ENCODE measurements at regions not wholly inside any gene's neighbourhood (a gene's known extent, or its start where the extent isn't known, plus 50 kb on each side); places are given as distances from the start of the nearest gene placed in this dataset.
"Not testable (repeated sequence)": the region's sequence is repeated elsewhere in the genome, so short reads cannot be mapped to it uniquely, and the experiment has no call there.

DNA sequence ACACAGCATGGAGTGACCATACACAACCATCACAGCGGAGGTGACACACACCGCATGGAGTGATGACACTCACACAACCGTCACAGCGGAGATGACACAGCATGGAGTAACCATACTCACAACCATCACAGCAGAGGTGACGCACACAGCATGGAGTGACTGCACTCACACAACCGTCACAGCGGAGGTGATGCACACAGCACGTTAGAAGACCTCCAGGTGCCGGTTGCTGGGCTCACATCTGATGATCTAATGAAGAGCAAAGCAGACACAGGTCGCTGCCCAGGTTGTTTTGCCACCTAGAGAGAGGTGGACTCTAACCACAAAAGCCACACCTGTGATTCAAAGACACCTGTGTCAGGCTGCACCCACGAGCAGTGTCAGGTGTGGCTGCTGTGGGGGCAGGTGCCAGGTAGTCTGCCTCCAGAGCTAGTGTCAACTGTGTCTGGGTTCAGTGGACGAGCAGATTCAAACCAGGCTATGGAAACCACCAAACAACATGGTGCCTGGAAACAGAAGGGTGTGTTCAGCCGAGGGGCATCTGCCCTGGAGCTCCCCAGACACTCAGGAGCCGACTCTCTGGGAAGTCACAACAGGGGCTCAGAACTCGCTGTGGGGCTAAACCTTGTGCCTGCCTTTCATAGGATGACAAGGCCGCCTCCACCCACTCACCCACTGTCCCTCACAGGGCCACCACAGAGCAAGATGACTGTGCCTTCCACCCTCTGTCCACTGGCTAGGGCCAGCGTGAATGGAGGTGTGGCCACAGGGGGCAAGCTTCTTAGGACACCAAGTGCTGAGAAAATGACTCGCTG is 608.2 kb downstream of the TBC1D22A start:
- DNase-seq (ENCODE audit: low spot score) (no peak), FAIRE-seq (no peak)

DNA sequence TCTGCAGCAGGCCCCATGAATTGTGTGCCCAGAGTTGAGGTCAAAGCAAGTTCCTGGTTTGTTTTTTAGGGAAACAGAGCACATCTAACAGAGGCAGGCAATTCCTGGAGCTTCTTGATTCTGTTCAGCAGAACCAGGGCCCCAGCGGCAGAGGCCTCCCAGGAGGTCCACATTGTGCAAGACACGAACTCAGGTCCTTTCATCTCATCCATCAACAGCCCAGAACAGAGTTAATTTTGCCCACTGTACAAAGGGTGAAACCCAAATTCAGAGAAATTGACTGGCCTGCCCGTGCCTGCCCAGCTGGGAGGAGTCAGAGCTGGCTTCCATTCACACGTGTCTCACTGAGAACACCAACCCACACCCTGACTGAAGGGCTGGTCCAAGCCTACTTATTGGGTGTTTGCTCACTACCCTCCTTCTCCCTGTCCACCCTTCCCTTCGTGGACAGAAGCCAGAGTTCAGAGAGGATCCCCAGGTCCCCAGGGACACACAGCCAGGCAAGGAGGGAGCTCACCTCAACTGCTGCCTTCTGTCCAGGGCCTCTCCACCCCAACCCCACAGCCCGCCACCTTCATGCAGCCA is 607.1 kb downstream of the TBC1D22A start:
- no peak for FAIRE-seq
- DNase-seq (ENCODE audit: low spot score) = no peak

DNA sequence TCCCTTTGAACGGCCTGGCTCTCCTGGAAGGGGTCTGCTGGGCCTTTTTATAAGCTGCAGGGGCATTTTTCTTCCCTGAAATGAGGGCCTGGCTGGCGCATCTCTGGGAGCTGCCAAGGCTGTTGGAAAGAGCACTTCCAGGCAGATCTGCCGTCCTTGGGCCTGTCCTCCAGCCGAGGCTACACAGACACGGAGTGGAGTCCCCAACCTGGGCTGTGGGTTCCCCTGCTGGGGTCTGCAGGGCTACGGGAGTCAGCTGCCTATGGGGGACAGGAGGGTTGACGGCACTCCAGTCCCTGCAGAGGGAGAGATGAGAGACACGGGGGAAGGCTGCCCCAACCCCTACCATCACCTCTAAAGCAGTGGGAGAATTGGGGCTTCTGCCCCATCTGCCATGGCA is 606.6 kb downstream of the TBC1D22A start:
- FAIRE-seq = no peak

DNA sequence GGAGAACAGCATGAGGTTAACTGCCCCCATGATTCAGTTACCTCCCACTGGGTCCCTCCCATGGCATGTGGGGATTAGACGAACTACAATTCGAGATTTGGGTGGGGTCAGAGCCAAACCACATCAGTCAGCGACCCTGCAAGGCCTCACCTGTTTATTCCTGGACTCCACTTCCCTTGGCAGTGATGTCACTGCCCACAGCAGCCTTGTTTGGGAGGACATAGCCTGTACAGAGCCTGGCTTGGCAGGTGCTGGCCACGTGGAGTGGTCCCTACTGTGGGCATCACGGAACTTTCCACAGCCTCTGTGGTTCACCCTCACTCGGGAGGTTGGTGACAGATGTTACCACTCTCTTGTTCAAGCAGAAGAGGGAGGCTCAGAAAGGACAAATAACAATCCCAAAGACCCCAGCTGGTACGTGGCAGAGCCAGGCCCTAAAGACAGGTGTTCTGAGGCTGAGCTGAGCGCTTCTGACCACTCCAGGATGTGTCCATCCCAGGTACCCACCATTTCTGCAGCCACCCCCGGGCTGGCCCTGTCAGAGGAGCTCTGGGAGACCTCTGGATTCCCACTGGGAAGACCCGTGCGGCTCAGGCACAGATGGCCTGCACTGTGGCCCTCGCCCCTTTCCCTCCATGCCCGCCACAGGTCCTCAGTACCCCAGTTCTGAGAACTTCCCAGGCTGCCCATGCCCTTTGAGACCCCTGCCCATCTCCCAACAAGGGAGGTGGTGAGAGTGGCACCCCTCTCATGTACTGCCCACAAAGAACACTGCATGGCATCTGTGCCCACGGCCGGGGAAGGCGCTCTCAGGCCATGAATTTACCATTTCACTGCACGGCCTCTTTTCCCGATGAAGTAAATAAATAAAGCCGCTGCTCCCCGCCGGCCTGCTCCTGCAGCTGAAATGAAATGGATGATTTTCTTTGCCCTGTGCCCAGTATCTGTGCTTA is 605.8 kb downstream of the TBC1D22A start:
- FAIRE-seq (no peak), DNase-seq (ENCODE audit: low spot score) (no peak)

More for the DNA sequence above, 606.6 kb downstream of the TBC1D22A start:
- no peak for DNase-seq (ENCODE audit: low spot score)

DNA sequence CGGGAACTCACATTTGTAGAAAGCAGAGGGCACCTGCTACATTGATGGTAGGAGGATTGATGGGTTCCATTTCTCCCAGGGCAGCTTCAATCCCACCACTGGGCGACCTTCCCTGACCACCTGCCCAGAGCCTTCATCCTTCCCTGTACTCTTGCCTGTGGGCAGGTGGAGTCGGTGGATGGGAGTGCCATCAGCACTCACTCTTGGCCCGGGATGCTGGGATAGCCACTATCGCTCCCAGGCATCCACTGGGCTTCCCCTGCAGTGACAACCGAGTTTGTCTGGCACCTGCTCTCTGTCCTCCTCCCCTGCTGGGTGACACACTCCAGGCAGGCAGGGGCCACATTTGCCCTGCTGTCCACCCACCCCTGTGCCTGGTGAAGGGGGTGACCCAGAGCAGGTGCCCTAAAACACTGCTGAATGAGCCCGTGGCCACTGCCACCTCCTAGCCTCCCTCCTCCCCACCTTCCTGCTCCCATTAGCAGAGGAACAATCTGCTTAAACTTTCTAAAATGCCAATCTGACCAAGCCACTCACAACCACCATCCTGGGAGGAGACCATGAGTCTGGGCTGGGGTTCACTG is 604.7 kb downstream of the TBC1D22A start:
- FAIRE-seq = no peak
- no peak for DNase-seq (ENCODE audit: low spot score)

DNA sequence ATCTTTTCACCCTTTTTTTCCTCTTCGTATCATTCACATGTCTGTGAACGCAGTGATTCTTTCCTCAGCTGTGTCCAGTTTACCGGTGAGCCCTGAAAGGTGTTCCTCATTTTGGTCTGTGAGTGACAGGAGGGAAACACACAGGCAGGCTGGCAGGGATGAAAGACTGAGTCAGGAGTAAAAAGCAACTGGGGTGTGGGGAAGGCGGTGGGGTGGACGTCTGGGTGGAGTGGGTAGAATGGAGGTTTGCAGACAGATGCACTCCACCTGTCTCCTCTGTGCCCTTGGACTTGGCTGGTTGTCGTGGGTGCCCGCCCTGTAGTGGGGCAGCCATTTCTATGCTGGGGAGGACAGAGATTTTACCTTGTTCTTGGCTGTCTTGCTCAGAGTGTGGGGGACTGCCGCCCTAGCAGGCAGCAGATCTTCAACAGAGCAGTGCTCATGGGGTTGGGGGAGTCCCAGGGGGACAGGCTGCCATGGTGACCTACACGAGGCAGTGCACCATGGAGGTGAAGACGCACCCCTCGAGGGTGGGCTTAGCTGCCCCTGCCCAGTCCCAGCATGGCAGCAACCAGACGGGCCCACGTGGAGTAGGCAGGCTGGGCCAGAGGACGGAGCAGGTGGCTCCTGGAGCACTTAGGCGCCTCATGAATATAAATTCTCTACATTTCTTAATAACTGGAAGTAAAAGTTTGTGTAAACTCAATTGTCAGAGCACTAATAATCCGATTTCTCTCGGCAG is 603.7 kb downstream of the TBC1D22A start:
- no peak for DNase-seq (ENCODE audit: low spot score)
- no peak for FAIRE-seq

DNA sequence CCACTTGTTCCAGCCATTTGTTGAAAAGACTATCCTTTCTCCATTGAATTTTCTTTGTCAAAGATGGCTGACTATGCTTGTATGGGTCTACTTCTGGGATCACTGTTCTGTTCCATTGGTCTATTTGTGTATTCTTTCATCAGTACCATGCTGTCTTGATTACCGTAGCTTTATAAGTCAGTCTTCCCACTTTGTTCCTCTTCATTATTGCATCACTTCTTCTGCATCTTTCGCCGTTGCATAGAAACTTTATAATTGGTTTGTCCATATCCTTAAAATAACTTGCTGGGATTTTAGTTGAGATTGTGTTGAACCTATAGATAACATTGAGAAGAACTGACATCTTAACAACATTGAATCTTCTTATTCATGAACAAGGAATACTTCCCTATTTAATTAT is 598.8 kb downstream of the TBC1D22A start:
- DNase-seq (ENCODE audit: low spot score) = no peak
- no peak for FAIRE-seq

DNA sequence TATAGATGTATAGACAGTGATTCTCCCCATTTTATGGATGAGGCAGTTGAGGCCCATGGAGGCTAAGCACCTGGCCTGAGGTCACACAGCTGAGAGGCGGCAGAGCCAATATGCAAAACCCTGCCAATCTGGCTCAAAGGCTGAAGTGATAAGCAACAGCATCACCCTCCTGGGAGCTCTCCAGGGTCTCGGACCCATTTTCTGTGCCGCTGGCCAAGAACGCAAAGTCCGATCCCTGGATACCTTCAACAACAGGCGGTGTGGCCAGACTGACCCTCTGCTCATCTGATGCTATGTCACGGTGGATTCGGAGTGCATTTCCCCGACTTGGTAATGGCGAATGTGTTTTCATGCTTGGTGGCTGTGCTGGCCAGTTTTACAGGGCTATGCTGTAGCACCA is 595.0 kb downstream of the TBC1D22A start:
- DNase-seq (ENCODE audit: low spot score) (no peak), FAIRE-seq (no peak)

DNA sequence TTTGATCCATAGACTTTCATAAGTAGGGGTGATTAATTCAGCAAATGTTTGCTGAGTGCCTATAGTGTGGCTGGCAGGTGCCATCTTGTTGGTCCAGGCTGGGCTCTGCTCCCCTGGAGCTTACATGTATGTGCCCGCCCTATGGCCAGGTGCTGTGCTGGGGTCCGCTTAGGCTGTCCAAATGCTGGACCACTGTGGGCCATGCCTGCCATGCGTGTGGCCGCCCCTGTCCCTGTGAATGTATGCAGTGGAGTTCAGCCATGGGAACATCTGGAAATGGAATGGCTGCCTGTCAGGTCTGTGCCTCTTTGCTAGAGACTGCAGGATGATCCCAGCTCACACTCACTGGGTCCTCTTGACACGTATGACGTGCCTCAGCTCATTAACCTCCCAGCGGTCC is 594.6 kb downstream of the TBC1D22A start:
- DNase-seq (ENCODE audit: low spot score) = no peak
- no peak for FAIRE-seq

DNA sequence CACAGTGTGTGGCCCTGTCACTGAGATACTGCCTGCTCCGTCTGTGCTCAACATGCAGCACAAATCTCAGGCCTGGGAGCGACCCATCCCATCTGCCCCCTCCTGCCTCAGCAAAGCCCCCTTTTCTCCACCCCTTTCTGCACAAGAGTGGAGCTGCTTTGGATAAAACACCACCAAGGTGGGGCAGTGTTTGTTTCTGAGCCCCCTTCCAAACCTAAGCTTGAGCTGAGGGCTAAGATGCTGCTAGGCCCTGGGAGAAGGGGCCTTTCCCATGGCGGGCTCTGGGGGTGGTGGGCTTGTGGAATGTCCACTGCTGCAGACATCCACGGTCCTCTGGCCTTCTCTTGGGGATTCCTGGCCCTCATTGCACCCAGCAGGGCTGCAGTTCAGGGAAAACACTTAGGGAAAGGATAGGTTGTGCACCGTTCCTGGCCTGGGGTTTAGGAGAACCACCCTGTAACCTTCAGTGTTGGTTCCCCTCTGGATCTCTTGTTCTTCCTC is 594.1 kb downstream of the TBC1D22A start:
- no peak for FAIRE-seq
- no peak for DNase-seq (ENCODE audit: low spot score)

DNA sequence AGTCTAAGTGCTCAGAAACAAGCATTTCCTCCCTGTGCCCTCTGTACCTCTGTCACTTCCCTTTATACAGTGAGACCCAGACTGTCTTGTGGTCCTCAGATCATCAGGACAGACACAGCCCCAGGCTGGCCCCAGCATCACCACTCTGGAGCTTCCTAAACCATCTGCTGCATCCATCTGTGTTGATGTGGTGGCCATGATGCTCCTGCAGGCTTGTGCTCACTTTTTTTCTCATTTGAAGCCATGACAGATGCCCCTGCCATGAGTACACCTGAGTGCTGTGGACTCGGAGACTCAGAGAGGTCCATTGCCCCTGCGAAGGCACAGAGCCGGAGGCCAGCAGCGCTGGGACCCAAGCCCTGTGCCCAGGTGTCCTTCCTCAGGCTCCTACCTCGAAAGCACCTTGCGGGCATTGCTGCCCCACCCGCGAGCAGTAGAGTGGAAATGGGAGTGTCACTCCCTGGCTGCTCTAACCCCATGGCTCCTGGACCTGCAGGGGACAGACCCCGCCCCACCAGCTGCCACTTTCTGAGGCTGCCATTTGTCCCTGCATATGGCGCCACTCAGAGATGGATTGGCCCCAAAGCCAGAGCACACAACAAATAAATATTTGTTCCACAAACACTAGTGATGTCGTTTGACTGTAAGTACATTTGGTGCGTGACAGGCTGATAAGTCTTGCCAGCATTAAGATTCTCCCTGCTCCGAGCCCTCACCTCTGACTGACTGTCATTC is 593.5 kb downstream of the TBC1D22A start:
- FAIRE-seq (no peak), DNase-seq (ENCODE audit: low spot score) (no peak)

DNA sequence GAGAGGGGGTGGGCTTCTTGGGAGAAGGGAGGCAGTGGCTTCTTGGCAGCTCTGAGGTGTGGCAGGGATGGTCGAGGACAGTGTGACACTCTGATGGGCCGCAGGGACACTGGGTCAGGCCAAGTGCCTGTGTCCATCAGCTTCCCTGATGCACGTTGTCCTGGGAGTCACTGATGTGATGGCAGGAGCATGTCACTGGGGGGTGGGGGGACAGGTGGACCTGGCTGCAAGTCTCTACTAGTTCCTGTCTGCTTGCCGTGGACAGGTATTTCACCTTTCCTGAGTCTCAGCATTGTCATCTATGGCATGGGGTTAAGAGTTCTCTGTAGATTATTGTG is 592.9 kb downstream of the TBC1D22A start:
- no peak for FAIRE-seq
- DNase-seq (ENCODE audit: low spot score) = no peak

DNA sequence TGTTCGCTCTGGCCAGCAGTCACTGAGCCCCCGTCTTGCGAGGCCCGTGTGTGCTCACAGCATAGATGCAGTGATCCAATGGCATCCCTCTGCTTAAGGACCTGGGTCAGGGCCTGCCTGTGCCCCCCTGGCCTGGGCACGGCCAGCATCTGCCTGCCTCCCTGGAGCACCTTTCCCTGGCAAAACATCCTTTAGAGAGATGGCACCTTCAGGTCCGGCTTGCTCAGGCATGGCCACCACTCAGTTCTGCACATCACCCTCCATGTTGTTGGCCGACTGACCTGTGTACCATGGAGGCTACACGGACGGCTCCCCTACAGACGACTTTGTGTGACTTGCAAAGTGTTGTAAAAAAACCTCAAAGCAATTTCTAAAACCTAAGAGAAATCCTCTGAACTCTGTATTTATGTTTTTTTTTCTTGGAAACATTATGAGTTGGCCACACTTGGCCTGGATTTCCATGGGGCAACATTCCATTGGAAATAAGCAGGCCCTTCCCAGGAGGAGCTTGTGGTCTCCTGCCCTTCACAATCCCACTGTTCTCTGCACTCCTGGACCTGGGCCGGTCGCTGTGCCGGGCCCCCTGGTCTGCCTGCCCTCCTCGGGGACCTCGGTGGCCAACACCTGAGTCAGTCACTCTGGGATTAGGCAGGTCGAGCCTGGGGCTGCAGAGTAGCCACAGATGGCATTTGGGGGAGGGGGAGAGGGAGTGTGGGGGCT is 592.4 kb downstream of the TBC1D22A start:
- FAIRE-seq (no peak), DNase-seq (ENCODE audit: low spot score) (no peak)

DNA sequence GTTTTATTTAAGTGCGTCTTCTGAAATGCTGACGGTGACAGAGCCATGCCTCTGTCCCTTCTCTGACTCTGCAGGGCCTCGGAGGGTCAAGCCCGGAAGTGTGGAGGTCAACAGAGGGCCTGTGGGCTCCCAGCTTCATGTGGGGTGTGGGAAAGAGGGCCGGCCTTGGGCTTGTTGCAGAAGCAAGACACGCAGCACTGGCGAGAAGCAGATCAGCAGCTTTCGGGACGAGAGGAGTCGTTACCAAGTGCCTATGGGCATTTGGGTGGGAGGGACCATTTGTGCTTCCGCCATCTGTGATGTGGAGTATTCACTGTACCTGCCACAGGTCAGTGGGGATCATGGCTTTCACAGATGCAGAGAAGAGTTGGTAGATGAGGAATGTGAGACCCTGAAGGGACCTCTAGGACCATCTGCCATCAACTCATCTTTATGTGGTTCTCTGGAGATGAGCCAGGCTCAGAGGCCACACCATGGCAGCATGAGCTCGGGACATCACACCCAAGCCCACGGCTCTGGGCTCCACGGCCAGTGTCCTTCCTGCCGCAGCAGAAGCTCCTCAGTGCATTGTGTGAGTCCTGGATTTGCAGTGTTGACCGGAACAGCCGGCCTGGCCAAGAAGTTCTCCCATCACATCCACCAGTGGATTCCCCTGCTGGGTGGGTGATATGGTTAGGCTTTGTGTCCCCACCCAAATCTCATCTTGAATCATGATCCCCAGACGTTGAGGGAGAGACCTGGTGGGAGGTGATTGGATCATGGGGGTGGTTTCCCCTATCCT is 590.7 kb downstream of the TBC1D22A start:
- FAIRE-seq (no peak), DNase-seq (ENCODE audit: low spot score) (no peak)

DNA sequence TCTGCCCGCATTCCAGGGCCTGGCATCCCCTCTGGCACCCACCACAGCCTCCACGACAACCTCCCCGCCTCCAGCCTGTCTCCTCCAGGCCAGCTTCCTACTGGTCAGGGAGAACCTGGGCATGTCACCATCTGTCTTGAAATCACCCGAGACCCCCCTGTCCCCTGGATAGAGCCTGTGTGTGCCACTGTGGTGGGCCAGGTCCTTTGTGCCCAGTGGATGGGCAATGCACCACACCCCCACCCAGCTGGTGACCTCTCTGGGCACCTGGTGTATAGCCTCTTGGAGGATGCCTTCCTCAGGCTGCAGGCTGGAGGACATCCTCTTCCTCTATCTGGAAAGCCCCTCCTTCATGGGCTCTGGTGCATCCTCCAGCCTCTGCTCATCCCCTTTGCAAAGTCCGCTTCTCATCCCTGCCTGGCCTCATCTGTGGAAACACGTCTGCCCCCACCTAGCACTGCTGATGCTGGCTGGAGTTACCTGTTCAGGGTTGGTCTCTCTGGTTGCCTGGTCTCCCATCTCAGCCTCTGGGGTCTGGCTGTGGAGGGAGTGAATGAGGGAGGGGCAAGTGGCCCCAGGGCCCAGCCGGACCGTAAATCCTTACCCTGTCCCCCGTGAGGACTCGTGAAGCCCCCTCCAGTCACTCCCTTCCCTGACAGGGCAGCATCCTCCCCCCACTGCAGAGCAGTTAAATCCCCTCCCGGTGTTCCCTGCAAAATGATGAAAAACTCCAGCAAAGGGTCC is 589.6 kb downstream of the TBC1D22A start:
- FAIRE-seq = no peak
- DNase-seq (ENCODE audit: low spot score) = no peak

DNA sequence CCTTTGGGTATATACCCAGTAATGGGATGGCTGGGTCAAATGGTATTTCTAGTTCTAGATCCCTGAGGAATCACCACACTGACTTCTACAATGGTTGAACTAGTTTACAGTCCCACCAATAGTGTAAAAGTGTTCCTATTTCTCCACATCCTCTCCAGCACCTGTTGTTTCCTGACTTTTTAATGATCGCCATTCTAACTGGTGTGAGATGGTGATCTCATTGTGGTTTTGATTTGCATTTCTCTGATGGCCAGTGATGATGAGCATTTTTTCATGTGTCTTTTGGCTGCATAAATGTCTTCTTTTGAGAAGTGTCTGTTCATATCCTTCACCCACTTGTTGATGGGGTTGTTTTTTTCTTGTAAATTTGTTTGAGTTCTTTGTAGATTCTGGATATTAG is 583.8 kb downstream of the TBC1D22A start:
- not testable (repeated sequence) for FAIRE-seq; DNase-seq (ENCODE audit: low spot score)

DNA sequence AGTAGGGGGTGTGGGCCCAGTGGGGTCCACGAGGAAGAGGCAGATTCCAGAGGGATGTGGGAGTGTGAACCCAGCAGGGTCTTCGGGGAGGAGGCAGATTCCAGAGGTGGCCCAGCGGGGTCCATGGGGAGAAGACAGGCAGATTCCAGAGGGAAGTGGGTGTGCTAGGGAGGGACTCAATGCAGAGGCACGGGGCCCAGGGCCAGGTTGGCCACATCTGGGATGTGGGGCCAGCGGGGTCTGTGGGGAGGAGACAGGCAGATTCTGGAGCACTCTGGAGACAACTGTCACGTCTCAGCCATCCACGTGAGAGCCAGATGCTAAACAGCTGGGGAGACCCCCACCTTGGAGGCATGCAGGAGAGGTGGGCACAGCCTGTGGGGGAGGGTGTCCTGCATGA is 582.6 kb downstream of the TBC1D22A start:
- no peak for FAIRE-seq
- no peak for DNase-seq (ENCODE audit: low spot score)

DNA sequence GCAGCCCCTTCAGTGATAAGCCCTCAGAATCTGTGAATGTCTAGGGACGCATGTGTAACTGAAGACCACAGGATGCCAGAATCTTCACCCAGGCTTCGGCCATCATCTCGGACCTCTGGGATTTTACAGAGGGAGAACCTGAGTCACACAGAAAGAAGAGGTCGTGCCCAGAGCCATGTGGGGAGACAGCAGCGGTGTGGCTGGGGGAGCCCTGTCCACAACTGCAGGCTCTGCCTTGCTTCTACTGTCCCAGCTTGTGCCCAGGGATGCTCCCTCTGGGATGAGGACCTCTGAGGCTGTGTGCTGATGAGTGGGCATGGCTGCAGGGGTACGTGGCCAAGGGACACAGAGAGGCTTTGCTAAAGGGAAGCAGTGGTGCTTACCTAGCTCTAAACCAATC is 582.0 kb downstream of the TBC1D22A start:
- FAIRE-seq = no peak
- DNase-seq (ENCODE audit: low spot score) = no peak

Measured in RCC 7860 (cell line).